K562 (cell line): ENCODE measurements at regions not wholly inside any gene's neighbourhood (a gene's known extent, or its start where the extent isn't known, plus 50 kb on each side); places are given as distances from the start of the nearest gene placed in this dataset.

Source experiments
- ATAC-seq: fragments of 200-7000 bp; cut with Tn5 transposase; 3 replicates; pipeline ENCODE4 v1.9.1; 2020; ENCODE audit warnings: moderate library complexity
- BruUV-seq: library from RNA; stranded (reverse); fragments of 400-500 nt; replicated peaks from 2 replicates; lab custom pipeline; 2021; lab: Mats Ljungman, UMichigan
- CTCF ChIA-PET: fragments of 300-600 bp; formaldehyde crosslinking; extraction: SDS; loops from one replicate; lab custom pipeline; 2021; ENCODE audit warnings: low intra/inter-chr PET ratio; lab: Yijun Ruan, JAX
- POLR2A ChIA-PET: fragments of 300-600, 350-650 bp; sonication (Branson Sonifier 250); formaldehyde crosslinking; extraction: SDS; loops from one replicate; lab custom pipeline; 2021; ENCODE audit warnings: antibody characterized with exemption, inconsistent platforms; lab: Yijun Ruan, JAX
- DNase-seq, 4 experiments: peaks; one replicate each; pipeline versions ENCODE4 v3.0.0 to v3.0.0-alpha.2; 2011 to 2018; ENCODE audit warnings: low spot score in 3 of 4, mixed read lengths in 3 of 4; ENCODE audit errors: extremely low read depth in 1 of 4
- FAIRE-seq: peaks from 2 replicates; lab custom pipeline; 2011; peaks lifted over from hg19 to GRCh38; lab: Jason Lieb, UNC
- H2AFZ ChIP-seq: 2 replicates; pipeline ENCODE4 v1.6.0; 2011; ENCODE audit warnings: low read depth, low read length, control low read depth, inconsistent platforms
- H3K27ac ChIP-seq: fragments of 200-600 bp; 3 replicates; pipeline ENCODE4 v1.8.0; 2011; ENCODE audit warnings: low read depth, mild to moderate bottlenecking, control low read depth, inconsistent platforms, low read length, moderate library complexity, mixed read lengths; ENCODE audit errors: extremely low read depth
- H3K27me3 ChIP-seq, 2 experiments: fragments of 300-600 bp in 1 of 2; 2 replicates in 1 of 2; 3 replicates in 1 of 2; pipeline versions ENCODE4 v1.6.0 to v1.8.0; 2011; ENCODE audit warnings: inconsistent platforms in 2 of 2, low read length in 2 of 2, mild to moderate bottlenecking in 1 of 2, mixed read lengths in 1 of 2, moderate library complexity in 1 of 2; ENCODE audit not compliant: control insufficient read depth in 2 of 2, insufficient read depth in 2 of 2
- H3K36me3 ChIP-seq: fragments of 300-600 bp; 3 replicates; pipeline ENCODE4 v1.8.0; 2011; ENCODE audit warnings: mild to moderate bottlenecking, low read length, inconsistent platforms; ENCODE audit not compliant: control insufficient read depth, insufficient read depth
- H3K4me1 ChIP-seq, 2 experiments: fragments of 200-600 bp in 1 of 2; replicated peaks in 1 of 2; 2 replicates in 1 of 2; 3 replicates in 1 of 2; pipeline versions ENCODE4 v1.5.1 to v1.8.0; 2011; ENCODE audit warnings: inconsistent platforms in 2 of 2, low read length in 2 of 2, mild to moderate bottlenecking in 1 of 2, mixed read lengths in 1 of 2, moderate library complexity in 1 of 2; ENCODE audit not compliant: control insufficient read depth in 2 of 2, insufficient read depth in 2 of 2
- H3K4me2 ChIP-seq: 2 replicates; pipeline ENCODE4 v1.6.1; 2011; ENCODE audit warnings: low read length, control low read depth, inconsistent platforms, mixed read lengths; ENCODE audit not compliant: insufficient read depth
- H3K4me3 ChIP-seq: fragments of 200-600 bp; sonication (generic), shearing (Covaris generic); 2 replicates; pipeline ENCODE4 v1.5.1; 2016; ENCODE audit warnings: control low read depth, inconsistent platforms
- H3K79me2 ChIP-seq: fragments of 200-600 bp; 3 replicates; pipeline ENCODE4 v1.8.0; 2011; ENCODE audit warnings: low read length, inconsistent platforms; ENCODE audit not compliant: control insufficient read depth, insufficient read depth
- H3K9ac ChIP-seq, 2 experiments: 2 replicates each; pipeline versions ENCODE4 v1.6.0 to v1.6.1; 2011; ENCODE audit warnings: low read depth in 2 of 2, low read length in 2 of 2, control low read depth in 1 of 2, inconsistent platforms in 1 of 2, mild to moderate bottlenecking in 1 of 2, mixed read lengths in 1 of 2; ENCODE audit not compliant: insufficient read depth in 1 of 2
- H3K9me1 ChIP-seq: one replicate; pipeline ENCODE4 v1.6.0; 2011; ENCODE audit warnings: inconsistent platforms, mild to moderate bottlenecking, low read length, moderate library complexity; ENCODE audit not compliant: control insufficient read depth, insufficient read depth
- H3K9me3 ChIP-seq: replicated peaks from 2 replicates; pipeline ENCODE4 v1.5.1; 2011; ENCODE audit warnings: low read depth, low read length, inconsistent platforms; ENCODE audit not compliant: control insufficient read depth, insufficient read depth
- H4K20me1 ChIP-seq: replicated peaks from 2 replicates; pipeline ENCODE4 v1.6.1; 2011; ENCODE audit warnings: low read length, inconsistent platforms, mixed read lengths; ENCODE audit not compliant: control insufficient read depth, insufficient read depth
- CHCHD3 ChIP-seq: fragments of 250-450 bp; sonication (Bioruptor Pico); IDR thresholded peaks from 2 replicates; pipeline ENCODE4 v2.1.2; 2022; ENCODE audit warnings: mild to moderate bottlenecking
- HEY1 ChIP-seq: fragments of 250-450 bp; sonication (Bioruptor Pico); IDR thresholded peaks from 2 replicates; pipeline ENCODE4 v1.5.0; 2020; ENCODE audit warnings: mild to moderate bottlenecking, moderate library complexity, borderline replicate concordance
- HLTF ChIP-seq: fragments of 450-650 bp; IDR thresholded peaks from 2 replicates; pipeline ENCODE4 v1.6.1; 2016
- HNRNPK ChIP-seq: fragments of 200-400 bp; formaldehyde crosslinking; IDR thresholded peaks from one replicate; pipeline ENCODE4 v1.6.1; 2018; ENCODE audit warnings: mild to moderate bottlenecking, low read depth, low read length; ENCODE audit not compliant: poor library complexity, severe bottlenecking
- KLF1 ChIP-seq: fragments of 450-650 bp; IDR thresholded peaks from 2 replicates; pipeline ENCODE4 v1.6.1; 2016; ENCODE audit warnings: missing genetic modification characterization, missing compliant biosample characterization
- NR3C1 ChIP-seq: sonication (generic); formaldehyde crosslinking; IDR thresholded peaks from 2 replicates; pipeline ENCODE4 v1.8.1; 2022; ENCODE audit warnings: missing genetic modification reagents
- OTX1 ChIP-seq: fragments of 450-650 bp; formaldehyde crosslinking; IDR thresholded peaks from 2 replicates; pipeline ENCODE4 v1.4.0; 2022; ENCODE audit warnings: mild to moderate bottlenecking
- POLR2A ChIP-seq: fragments of 450-650 bp; conservative IDR thresholded peaks from 2 replicates; pipeline ENCODE4 v1.6.1; 2016
- SIX5 ChIP-seq, 2 experiments: IDR thresholded peaks; 2 replicates each; pipeline ENCODE4 v1.6.1; 2011; ENCODE audit warnings: low read length in 2 of 2, borderline replicate concordance in 1 of 2, low read depth in 1 of 2, mild to moderate bottlenecking in 1 of 2, moderate library complexity in 1 of 2; ENCODE audit not compliant: insufficient read depth in 1 of 2
- STAT5B ChIP-seq: fragments of 250-450 bp; sonication (Bioruptor Pico); IDR thresholded peaks from 2 replicates; pipeline ENCODE4 v1.8.0; 2021; ENCODE audit warnings: mild to moderate bottlenecking, inconsistent platforms
- TEAD2 ChIP-seq: fragments of 450-650 bp; IDR thresholded peaks from 2 replicates; pipeline ENCODE4 v1.6.1; 2016; ENCODE audit warnings: missing genetic modification characterization, control low read depth, missing compliant biosample characterization
- THRB ChIP-seq: fragments of 450-650 bp; formaldehyde crosslinking; conservative IDR thresholded peaks from 2 replicates; pipeline ENCODE4 v1.4.0; 2022; ENCODE audit warnings: mild to moderate bottlenecking, missing genetic modification characterization
- ZNF184 ChIP-seq: sonication (generic); formaldehyde crosslinking; IDR thresholded peaks from 2 replicates; pipeline ENCODE4 v1.5.0; 2020; ENCODE audit warnings: missing genetic modification reagents
- ZNF253 ChIP-seq: fragments of 250-450 bp; sonication (Bioruptor Pico); conservative IDR thresholded peaks from 2 replicates; pipeline ENCODE4 v1.6.1; 2021; ENCODE audit warnings: mild to moderate bottlenecking
- ZNF75A ChIP-seq: fragments of 450-650 bp; formaldehyde crosslinking; IDR thresholded peaks from 2 replicates; pipeline ENCODE4 v1.4.0; 2020; ENCODE audit warnings: mild to moderate bottlenecking
- WGBS: fragments of 100-300 bp; shearing (Covaris generic); methylation state at CpG from one replicate; pipeline ENCODE4 v1.1.6; 2016; ENCODE audit warnings: low coverage, mixed read lengths; ENCODE audit not compliant: insufficient coverage; ENCODE audit errors: missing lambda C conversion rate; 5-methylcytosine and 5-hydroxymethylcytosine counted together
- in situ Hi-C: fragments of 300-500 bp; cut with MboI; formaldehyde crosslinking; loops from 4 replicates; pipeline ENCODE4 v1.15.0; 2018; ENCODE audit warnings: inconsistent platforms, mixed read lengths
- intact Hi-C: fragments of 100-400 bp; cut with micrococcal nuclease; formaldehyde crosslinking; loops from 2 replicates; pipeline ENCODE4 v1.14.2; 2022
- TF ChIP-seq, protein P1 (sequence below): fragments of 450-650 bp; IDR thresholded peaks from 2 replicates; pipeline ENCODE4 v1.6.1; 2014; ENCODE audit warnings: low read depth, mild to moderate bottlenecking, moderate library complexity, borderline replicate concordance
- TF ChIP-seq, protein P2 (sequence below), 2 experiments: fragments of 450-650 bp; conservative IDR thresholded peaks; 2 replicates each; pipeline ENCODE4 v1.6.1; 2017; ENCODE audit warnings: mild to moderate bottlenecking in 2 of 2, moderate library complexity in 2 of 2
- TF ChIP-seq, protein P3 (sequence below): sonication (generic); formaldehyde crosslinking; IDR thresholded peaks from 2 replicates; pipeline ENCODE4 v1.8.0; 2022; ENCODE audit warnings: mild to moderate bottlenecking, missing genetic modification reagents

- WGBS, result 0% methylated on average over 5 of the region's 5 CpGs
- no peak for DNase-seq
- TF ChIP-seq, protein P1, sequence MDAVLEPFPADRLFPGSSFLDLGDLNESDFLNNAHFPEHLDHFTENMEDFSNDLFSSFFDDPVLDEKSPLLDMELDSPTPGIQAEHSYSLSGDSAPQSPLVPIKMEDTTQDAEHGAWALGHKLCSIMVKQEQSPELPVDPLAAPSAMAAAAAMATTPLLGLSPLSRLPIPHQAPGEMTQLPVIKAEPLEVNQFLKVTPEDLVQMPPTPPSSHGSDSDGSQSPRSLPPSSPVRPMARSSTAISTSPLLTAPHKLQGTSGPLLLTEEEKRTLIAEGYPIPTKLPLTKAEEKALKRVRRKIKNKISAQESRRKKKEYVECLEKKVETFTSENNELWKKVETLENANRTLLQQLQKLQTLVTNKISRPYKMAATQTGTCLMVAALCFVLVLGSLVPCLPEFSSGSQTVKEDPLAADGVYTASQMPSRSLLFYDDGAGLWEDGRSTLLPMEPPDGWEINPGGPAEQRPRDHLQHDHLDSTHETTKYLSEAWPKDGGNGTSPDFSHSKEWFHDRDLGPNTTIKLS, result no peak
- TF ChIP-seq ZNF75A (no peak), ZNF253 (no peak), KLF1 (tag) (no peak), TEAD2 (tag) (no peak), HEY1 (no peak), NR3C1 (no peak), SIX5 (IDR thresholded peaks at IDR 0.05; ENCODE audit: borderline replicate concordance in 1 of 2, insufficient read depth in 1 of 2, low read depth in 1 of 2, low read length in 2 of 2) (no peak), OTX1 (CRISPR knock-in tag) (no peak), THRB (CRISPR knock-in tag) (no peak), HNRNPK (no peak), STAT5B (no peak), POLR2A (no peak), ZNF184 (CRISPR knock-in tag) (no peak), HLTF (no peak), CHCHD3 (CRISPR knock-in tag) (no peak)
- TF ChIP-seq, protein P2, sequence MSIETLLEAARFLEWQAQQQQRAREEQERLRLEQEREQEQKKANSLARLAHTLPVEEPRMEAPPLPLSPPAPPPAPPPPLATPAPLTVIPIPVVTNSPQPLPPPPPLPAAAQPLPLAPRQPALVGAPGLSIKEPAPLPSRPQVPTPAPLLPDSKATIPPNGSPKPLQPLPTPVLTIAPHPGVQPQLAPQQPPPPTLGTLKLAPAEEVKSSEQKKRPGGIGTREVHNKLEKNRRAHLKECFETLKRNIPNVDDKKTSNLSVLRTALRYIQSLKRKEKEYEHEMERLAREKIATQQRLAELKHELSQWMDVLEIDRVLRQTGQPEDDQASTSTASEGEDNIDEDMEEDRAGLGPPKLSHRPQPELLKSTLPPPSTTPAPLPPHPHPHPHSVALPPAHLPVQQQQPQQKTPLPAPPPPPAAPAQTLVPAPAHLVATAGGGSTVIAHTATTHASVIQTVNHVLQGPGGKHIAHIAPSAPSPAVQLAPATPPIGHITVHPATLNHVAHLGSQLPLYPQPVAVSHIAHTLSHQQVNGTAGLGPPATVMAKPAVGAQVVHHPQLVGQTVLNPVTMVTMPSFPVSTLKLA (conservative IDR thresholded peaks at IDR 0.05), result no peak
- TF ChIP-seq, protein P3, sequence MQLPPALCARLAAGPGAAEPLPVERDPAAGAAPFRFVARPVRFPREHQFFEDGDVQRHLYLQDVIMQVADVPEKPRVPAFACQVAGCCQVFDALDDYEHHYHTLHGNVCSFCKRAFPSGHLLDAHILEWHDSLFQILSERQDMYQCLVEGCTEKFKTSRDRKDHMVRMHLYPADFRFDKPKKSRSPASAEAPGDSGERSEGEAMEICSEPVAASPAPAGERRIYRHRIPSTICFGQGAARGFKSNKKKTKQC (CRISPR knock-in tag), result no peak
- TF ChIP-seq, all 486 proteins: peak for 0
- H3K4me2 ChIP-seq, result no peak overlapping the region
- CTCF ChIA-PET, result no interaction called here
- H3K79me2 ChIP-seq, result no peaks in the 10 kb centered on the region
- no peaks in the 10 kb centered on the region for H4K20me1 ChIP-seq
- H3K27me3 ChIP-seq, result no peaks in the 10 kb centered on the region
- no peak overlapping the region for H3K27ac ChIP-seq
- POLR2A ChIA-PET, result interaction anchor here (0.6 kb wide), 1 partner anchor 645 kb away, joined by 3 read pairs; no protein-coding TSS in a partner anchor
- BruUV-seq, result no TSS peak
- intact Hi-C loops, result no loop called here
- no peaks in the 10 kb centered on the region for H3K4me1 ChIP-seq
- FAIRE-seq (no peak), ATAC-seq (no peak)
- no peaks in the 10 kb centered on the region for H3K36me3 ChIP-seq
- H3K9me3 ChIP-seq, result no peaks in the 10 kb centered on the region
- H3K4me3 ChIP-seq, result no peak overlapping the region
- H2AFZ ChIP-seq, result no peak overlapping the region
- in situ Hi-C loops, result no loop called here
- H3K9ac ChIP-seq, result no peak overlapping the region
- no peaks in the 10 kb centered on the region for H3K9me1 ChIP-seq
Observed at GRCh38 chr2:66789741-66790140, 354.8 kb downstream of the MEIS1 start.
